GM23248 (cell line): ENCODE measurements at regions not wholly inside any gene's neighbourhood (a gene's known extent, or its start where the extent isn't known, plus 50 kb on each side); places are given as distances from the start of the nearest gene placed in this dataset.

ENCODE experiments used
- DNase-seq: peaks from one replicate; pipeline ENCODE4 v3.0.0-alpha.2; 2015
- H2AFZ ChIP-seq: fragments of 200-600 bp; sonication (generic); 2 replicates; pipeline ENCODE4 v1.6.1; 2016; ENCODE audit warnings: antibody characterized with exemption
- H3F3A ChIP-seq: fragments of 200-600 bp; sonication (generic); 2 replicates; pipeline ENCODE4 v1.6.1; 2016; ENCODE audit warnings: mild to moderate bottlenecking, antibody characterized with exemption, mixed run types; ENCODE audit not compliant: insufficient read depth
- H3K27ac ChIP-seq: fragments of 200-600 bp; sonication (generic); 2 replicates; pipeline ENCODE4 v1.5.1; 2016; ENCODE audit warnings: mild to moderate bottlenecking
- H3K27me3 ChIP-seq: fragments of 200-600 bp; sonication (generic); replicated peaks from 2 replicates; pipeline ENCODE4 v1.6.1; 2016; ENCODE audit warnings: mild to moderate bottlenecking; ENCODE audit not compliant: insufficient read depth
- H3K36me3 ChIP-seq: fragments of 200-600 bp; sonication (generic); 2 replicates; pipeline ENCODE4 v1.6.1; 2016; ENCODE audit warnings: low read depth, mild to moderate bottlenecking
- H3K4me1 ChIP-seq: fragments of 200-600 bp; sonication (generic); 2 replicates; pipeline ENCODE4 v1.6.1; 2016; ENCODE audit warnings: mild to moderate bottlenecking; ENCODE audit not compliant: insufficient read depth
- H3K4me2 ChIP-seq: fragments of 200-600 bp; sonication (generic); one replicate; pipeline ENCODE4 v1.6.1; 2016; ENCODE audit warnings: mild to moderate bottlenecking; ENCODE audit not compliant: unreplicated experiment
- H3K4me3 ChIP-seq: fragments of 200-600 bp; sonication (generic); 2 replicates; pipeline ENCODE4 v1.5.1; 2016; ENCODE audit warnings: mild to moderate bottlenecking
- H3K79me2 ChIP-seq: fragments of 200-600 bp; sonication (generic); 2 replicates; pipeline ENCODE4 v1.6.1; 2016; ENCODE audit warnings: mild to moderate bottlenecking; ENCODE audit not compliant: insufficient read depth
- H3K9ac ChIP-seq: fragments of 200-600 bp; sonication (generic); 2 replicates; pipeline ENCODE4 v1.6.1; 2016; ENCODE audit warnings: mild to moderate bottlenecking
- H3K9me2 ChIP-seq: fragments of 200-600 bp; sonication (generic); 2 replicates; pipeline ENCODE4 v1.6.1; 2016; ENCODE audit warnings: mixed run types, mild to moderate bottlenecking, moderate library complexity; ENCODE audit not compliant: insufficient read depth
- H3K9me3 ChIP-seq: fragments of 200-600 bp; sonication (generic); one replicate; pipeline ENCODE4 v1.6.1; 2017; ENCODE audit warnings: low read depth
- H4K20me1 ChIP-seq: fragments of 200-600 bp; sonication (generic); 2 replicates; pipeline ENCODE4 v1.6.0; 2016; ENCODE audit not compliant: insufficient read depth
- EZH2 ChIP-seq: fragments of 200-600 bp; sonication (generic); IDR thresholded peaks from 2 replicates; pipeline ENCODE4 v1.6.1; 2018; ENCODE audit warnings: antibody characterized with exemption, mild to moderate bottlenecking; ENCODE audit not compliant: insufficient read depth, poor library complexity, severe bottlenecking
- EZH2phosphoT487 ChIP-seq: fragments of 200-600 bp; sonication (generic); IDR thresholded peaks from 2 replicates; pipeline ENCODE4 v1.6.1; 2018; ENCODE audit warnings: antibody characterized with exemption, moderate library complexity, mild to moderate bottlenecking, low read depth; ENCODE audit not compliant: insufficient read depth
- WGBS, 2 experiments: methylation state at CpG; one replicate each; pipeline ENCODE4 v1.1.6; 2015 to 2017; ENCODE audit warnings: low lambda C conversion rate in 2 of 2, low coverage in 1 of 2; ENCODE audit errors: missing lambda C conversion rate in 2 of 2; 5-methylcytosine and 5-hydroxymethylcytosine counted together
- in situ Hi-C: fragments of 300-500 bp; cut with MboI; formaldehyde crosslinking; loops from 2 replicates; pipeline ENCODE4 v1.15.0; 2020

DNA sequence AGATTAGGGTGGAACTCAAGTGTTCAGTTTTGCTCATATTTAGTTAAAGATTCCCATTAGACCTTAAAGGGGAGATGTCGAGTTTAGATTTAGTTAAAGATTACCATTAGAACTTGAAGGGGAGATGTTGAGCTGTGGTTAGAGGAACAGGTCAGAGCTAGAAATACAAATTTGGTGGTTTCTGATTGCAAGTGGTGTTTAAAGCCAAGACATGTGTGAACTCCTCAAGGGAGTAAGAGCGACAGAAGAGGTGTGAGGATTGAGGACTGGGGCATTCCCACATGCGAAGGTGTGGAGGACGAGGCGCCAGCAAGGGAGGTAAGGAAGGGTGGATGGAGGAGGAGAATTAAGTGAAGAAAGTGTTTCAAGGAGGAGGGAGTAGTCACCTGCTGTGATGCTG is 168.6 kb downstream of the IER5 start:
- no peaks in the 10 kb centered on the region for H3K79me2 ChIP-seq
- WGBS, 2 experiments, result 50 to 52% methylated on average over 5 of the region's 5 CpGs
- H3K27me3 ChIP-seq, result peaks cover under 1% of the 10 kb centered on the region; the same call in 1 of the 2 replicates
- no peak for DNase-seq
- TF ChIP-seq EZH2, result no peak
- no peak for TF ChIP-seq EZH2phosphoT487
- H3F3A ChIP-seq, result peaks cover 20% of the 10 kb centered on the region
- no peak overlapping the region for H3K4me3 ChIP-seq
- no peak overlapping the region for H3K4me2 ChIP-seq
- no peaks in the 10 kb centered on the region for H3K9me3 ChIP-seq
- H3K27ac ChIP-seq, result no peak overlapping the region
- in situ Hi-C loops, result no loop called here
- H3K9ac ChIP-seq, result no peak overlapping the region
- H4K20me1 ChIP-seq, result no peaks in the 10 kb centered on the region
- no peak overlapping the region for H2AFZ ChIP-seq
- H3K4me1 ChIP-seq, result peaks cover 17% of the 10 kb centered on the region; the same call in 1 of the 2 replicates
- no peaks in the 10 kb centered on the region for H3K9me2 ChIP-seq
- H3K36me3 ChIP-seq, result no peaks in the 10 kb centered on the region

DNA sequence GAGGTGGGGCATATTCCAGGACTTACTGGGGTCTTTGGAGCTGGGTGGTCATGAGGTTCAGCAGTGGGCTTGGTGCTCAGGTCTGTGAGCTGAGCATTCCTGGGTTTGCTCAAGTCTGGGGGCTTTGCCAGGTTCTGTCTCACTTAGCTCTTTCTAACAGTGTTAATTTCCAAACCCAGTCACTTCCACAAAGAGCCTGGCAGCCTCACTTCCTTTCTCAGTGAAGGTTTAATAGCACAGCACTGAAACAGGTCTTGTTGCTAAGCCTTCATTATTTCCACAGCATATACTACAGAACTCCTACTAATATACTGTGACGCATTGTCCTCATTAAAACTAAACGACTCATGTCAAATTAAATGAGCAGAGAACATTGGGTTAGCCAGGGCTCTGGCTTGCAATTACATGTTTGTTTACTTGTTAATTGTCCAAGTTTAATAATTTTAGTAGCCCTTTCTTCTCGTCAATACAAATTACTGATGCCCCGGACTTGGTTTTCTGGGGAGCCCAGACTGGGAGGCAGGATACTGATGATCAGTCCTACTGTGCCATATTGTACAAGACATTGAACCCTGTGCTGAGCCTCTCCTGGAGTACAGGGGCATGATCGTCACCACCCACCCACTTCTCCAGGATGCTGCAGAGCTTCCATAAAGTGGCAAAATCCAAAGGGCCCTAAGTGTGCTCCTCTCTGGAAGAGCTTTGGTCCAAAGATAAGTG is 170.7 kb downstream of the IER5 start:
- no peak for DNase-seq
- in situ Hi-C loops, result no loop called here
- H3K79me2 ChIP-seq, result no peaks in the 10 kb centered on the region
- H3K4me3 ChIP-seq, result no peak overlapping the region
- no peak overlapping the region for H3K27ac ChIP-seq
- H3K36me3 ChIP-seq, result no peaks in the 10 kb centered on the region
- no peak overlapping the region for H2AFZ ChIP-seq
- no peak overlapping the region for H3K9ac ChIP-seq
- TF ChIP-seq EZH2phosphoT487 (no peak), EZH2 (no peak)
- 17 to 19% methylated on average over 5 of the region's 5 CpGs for whole genome bisulfite sequencing, 2 experiments
- H3K4me2 ChIP-seq, result no peak overlapping the region
- peaks cover 8% of the 10 kb centered on the region; the same call in 1 of the 2 replicates for H3K4me1 ChIP-seq
- peaks cover 13% of the 10 kb centered on the region; the same call in 1 of the 2 replicates for H3F3A ChIP-seq
- no peaks in the 10 kb centered on the region for H3K9me3 ChIP-seq
- H3K9me2 ChIP-seq, result no peaks in the 10 kb centered on the region
- no peaks in the 10 kb centered on the region for H4K20me1 ChIP-seq
- peaks cover 9% of the 10 kb centered on the region for H3K27me3 ChIP-seq

DNA sequence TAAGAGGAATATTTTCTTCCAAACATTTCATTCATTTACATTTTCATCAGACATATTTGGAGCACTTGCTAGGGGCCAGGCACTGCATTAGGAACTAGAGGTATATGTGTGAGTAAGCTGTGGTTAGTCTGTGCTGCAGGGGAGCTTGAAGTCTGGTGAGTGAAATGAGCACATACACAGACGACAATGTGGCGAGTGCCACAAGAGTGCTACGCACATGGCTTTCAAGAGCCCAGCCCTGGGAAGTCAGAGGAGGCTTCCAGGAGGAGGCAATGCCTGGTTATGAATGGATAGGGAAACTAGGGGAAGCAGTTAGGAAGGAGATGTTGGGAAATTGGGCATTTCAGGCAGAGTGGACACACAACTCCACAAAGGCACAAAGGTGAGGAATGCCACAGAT is 171.8 kb downstream of the IER5 start:
- TF ChIP-seq EZH2phosphoT487 (no peak), EZH2 (no peak)
- no peak overlapping the region for H3K4me3 ChIP-seq
- 25 to 28% methylated on average over 3 of the region's 3 CpGs for WGBS, 2 experiments
- H3F3A ChIP-seq, result peaks cover 10% of the 10 kb centered on the region; the same call in 1 of the 2 replicates
- H3K4me2 ChIP-seq, result no peak overlapping the region
- H3K9me2 ChIP-seq, result no peaks in the 10 kb centered on the region
- H2AFZ ChIP-seq, result no peak overlapping the region
- H3K79me2 ChIP-seq, result no peaks in the 10 kb centered on the region
- H4K20me1 ChIP-seq, result no peaks in the 10 kb centered on the region
- no peaks in the 10 kb centered on the region for H3K36me3 ChIP-seq
- H3K9me3 ChIP-seq, result no peaks in the 10 kb centered on the region
- no peak overlapping the region for H3K27ac ChIP-seq
- no peak for DNase-seq
- peaks cover 5% of the 10 kb centered on the region; the same call in 1 of the 2 replicates for H3K4me1 ChIP-seq
- in situ Hi-C loops, result no loop called here
- H3K9ac ChIP-seq, result no peak overlapping the region
- H3K27me3 ChIP-seq, result peaks cover 9% of the 10 kb centered on the region

- Histone ChIP-seq H3K9me3 (no peaks in the 10 kb centered on the region), H4K20me1 (no peaks in the 10 kb centered on the region), H2AFZ (no peak overlapping the region), H3K79me2 (no peaks in the 10 kb centered on the region), H3K27me3 (peaks cover 9% of the 10 kb centered on the region), H3K4me1 (peaks cover under 1% of the 10 kb centered on the region; the same call in 1 of the 2 replicates), H3K4me2 (no peak overlapping the region), H3K36me3 (no peaks in the 10 kb centered on the region), H3F3A (peaks cover 7% of the 10 kb centered on the region; the same call in 1 of the 2 replicates), H3K27ac (no peak overlapping the region), H3K9me2 (no peaks in the 10 kb centered on the region), H3K4me3 (no peak overlapping the region), H3K9ac (no peak overlapping the region)
- no peak for DNase-seq
- TF ChIP-seq EZH2, result no peak
- no peak for TF ChIP-seq EZH2phosphoT487
- in situ Hi-C loops, result no loop called here
- WGBS, 2 experiments, result 3 to 25% methylated on average over 1 of the region's 1 CpG
Observed at GRCh38 chr1:181260994-181261393, 172.5 kb downstream of the IER5 start.
